GM23338 (cell line): ENCODE measurements at regions not wholly inside any gene's neighbourhood (a gene's known extent, or its start where the extent isn't known, plus 50 kb on each side); places are given as distances from the start of the nearest gene placed in this dataset.

Source experiments
- EZH2 ChIP-seq: fragments of 200-600 bp; sonication (generic); IDR thresholded peaks from one replicate; pipeline ENCODE4 v1.8.0; 2017; ENCODE audit warnings: antibody characterized with exemption, mild to moderate bottlenecking, low read depth; ENCODE audit not compliant: unreplicated experiment
- EZH2phosphoT487 ChIP-seq: fragments of 200-600 bp; sonication (generic); IDR thresholded peaks from one replicate; pipeline ENCODE4 v1.8.1; 2018; ENCODE audit warnings: antibody characterized with exemption; ENCODE audit not compliant: unreplicated experiment
- REST ChIP-seq: IDR thresholded peaks from one replicate; pipeline ENCODE4 v1.6.1; 2018; ENCODE audit warnings: antibody characterized with exemption; ENCODE audit not compliant: unreplicated experiment
- ZNF114 ChIP-seq: fragments of 250-450 bp; sonication (Bioruptor Pico); IDR thresholded peaks from 2 replicates; pipeline ENCODE4 v1.5.0; 2020; ENCODE audit warnings: mild to moderate bottlenecking, moderate library complexity
- TF ChIP-seq, protein P1 (sequence below), 2 experiments: fragments of 200-600 bp in 1 of 2; sonication (generic) in 1 of 2; conservative IDR thresholded peaks; 2 replicates each; pipeline versions ENCODE4 v1.5.1 to v1.6.1; 2016 to 2017; ENCODE audit warnings: antibody characterized with exemption in 2 of 2, low read depth in 2 of 2, mild to moderate bottlenecking in 2 of 2, moderate library complexity in 1 of 2
- TF ChIP-seq, protein P2 (sequence below): fragments of 250-450 bp; sonication (Bioruptor Pico); IDR thresholded peaks from 2 replicates; pipeline ENCODE4 v1.5.0; 2020; ENCODE audit warnings: mild to moderate bottlenecking, moderate library complexity

DNA sequence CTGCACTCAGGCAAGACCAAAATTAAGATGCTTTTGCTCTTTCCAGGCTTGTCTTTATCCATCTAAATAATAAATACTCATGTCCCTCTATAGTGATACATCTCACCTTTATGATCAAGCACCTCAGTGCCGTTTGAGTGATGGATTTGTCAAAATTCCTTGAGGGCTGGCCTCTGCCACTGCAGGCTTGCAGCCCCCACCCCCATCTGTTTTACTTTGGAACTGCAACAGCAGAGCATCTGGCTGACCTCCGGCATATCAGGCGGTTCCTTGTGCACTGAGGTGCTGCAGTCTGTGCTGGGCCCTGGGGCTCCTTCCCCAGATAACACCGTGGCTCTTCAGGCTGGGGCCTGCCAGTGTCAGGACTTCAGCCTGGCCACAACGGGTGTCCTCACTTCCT lies 386.9 kb downstream of the CDH26 start:
- TF ChIP-seq, protein P1, sequence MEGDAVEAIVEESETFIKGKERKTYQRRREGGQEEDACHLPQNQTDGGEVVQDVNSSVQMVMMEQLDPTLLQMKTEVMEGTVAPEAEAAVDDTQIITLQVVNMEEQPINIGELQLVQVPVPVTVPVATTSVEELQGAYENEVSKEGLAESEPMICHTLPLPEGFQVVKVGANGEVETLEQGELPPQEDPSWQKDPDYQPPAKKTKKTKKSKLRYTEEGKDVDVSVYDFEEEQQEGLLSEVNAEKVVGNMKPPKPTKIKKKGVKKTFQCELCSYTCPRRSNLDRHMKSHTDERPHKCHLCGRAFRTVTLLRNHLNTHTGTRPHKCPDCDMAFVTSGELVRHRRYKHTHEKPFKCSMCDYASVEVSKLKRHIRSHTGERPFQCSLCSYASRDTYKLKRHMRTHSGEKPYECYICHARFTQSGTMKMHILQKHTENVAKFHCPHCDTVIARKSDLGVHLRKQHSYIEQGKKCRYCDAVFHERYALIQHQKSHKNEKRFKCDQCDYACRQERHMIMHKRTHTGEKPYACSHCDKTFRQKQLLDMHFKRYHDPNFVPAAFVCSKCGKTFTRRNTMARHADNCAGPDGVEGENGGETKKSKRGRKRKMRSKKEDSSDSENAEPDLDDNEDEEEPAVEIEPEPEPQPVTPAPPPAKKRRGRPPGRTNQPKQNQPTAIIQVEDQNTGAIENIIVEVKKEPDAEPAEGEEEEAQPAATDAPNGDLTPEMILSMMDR (conservative IDR thresholded peaks at IDR 0.05; ENCODE audit: low read depth in 2 of 2): no peak
- no peak for TF ChIP-seq EZH2phosphoT487
- no peak for TF ChIP-seq REST
- no peak for TF ChIP-seq ZNF114 (CRISPR knock-in tag)
- TF ChIP-seq, protein P2, sequence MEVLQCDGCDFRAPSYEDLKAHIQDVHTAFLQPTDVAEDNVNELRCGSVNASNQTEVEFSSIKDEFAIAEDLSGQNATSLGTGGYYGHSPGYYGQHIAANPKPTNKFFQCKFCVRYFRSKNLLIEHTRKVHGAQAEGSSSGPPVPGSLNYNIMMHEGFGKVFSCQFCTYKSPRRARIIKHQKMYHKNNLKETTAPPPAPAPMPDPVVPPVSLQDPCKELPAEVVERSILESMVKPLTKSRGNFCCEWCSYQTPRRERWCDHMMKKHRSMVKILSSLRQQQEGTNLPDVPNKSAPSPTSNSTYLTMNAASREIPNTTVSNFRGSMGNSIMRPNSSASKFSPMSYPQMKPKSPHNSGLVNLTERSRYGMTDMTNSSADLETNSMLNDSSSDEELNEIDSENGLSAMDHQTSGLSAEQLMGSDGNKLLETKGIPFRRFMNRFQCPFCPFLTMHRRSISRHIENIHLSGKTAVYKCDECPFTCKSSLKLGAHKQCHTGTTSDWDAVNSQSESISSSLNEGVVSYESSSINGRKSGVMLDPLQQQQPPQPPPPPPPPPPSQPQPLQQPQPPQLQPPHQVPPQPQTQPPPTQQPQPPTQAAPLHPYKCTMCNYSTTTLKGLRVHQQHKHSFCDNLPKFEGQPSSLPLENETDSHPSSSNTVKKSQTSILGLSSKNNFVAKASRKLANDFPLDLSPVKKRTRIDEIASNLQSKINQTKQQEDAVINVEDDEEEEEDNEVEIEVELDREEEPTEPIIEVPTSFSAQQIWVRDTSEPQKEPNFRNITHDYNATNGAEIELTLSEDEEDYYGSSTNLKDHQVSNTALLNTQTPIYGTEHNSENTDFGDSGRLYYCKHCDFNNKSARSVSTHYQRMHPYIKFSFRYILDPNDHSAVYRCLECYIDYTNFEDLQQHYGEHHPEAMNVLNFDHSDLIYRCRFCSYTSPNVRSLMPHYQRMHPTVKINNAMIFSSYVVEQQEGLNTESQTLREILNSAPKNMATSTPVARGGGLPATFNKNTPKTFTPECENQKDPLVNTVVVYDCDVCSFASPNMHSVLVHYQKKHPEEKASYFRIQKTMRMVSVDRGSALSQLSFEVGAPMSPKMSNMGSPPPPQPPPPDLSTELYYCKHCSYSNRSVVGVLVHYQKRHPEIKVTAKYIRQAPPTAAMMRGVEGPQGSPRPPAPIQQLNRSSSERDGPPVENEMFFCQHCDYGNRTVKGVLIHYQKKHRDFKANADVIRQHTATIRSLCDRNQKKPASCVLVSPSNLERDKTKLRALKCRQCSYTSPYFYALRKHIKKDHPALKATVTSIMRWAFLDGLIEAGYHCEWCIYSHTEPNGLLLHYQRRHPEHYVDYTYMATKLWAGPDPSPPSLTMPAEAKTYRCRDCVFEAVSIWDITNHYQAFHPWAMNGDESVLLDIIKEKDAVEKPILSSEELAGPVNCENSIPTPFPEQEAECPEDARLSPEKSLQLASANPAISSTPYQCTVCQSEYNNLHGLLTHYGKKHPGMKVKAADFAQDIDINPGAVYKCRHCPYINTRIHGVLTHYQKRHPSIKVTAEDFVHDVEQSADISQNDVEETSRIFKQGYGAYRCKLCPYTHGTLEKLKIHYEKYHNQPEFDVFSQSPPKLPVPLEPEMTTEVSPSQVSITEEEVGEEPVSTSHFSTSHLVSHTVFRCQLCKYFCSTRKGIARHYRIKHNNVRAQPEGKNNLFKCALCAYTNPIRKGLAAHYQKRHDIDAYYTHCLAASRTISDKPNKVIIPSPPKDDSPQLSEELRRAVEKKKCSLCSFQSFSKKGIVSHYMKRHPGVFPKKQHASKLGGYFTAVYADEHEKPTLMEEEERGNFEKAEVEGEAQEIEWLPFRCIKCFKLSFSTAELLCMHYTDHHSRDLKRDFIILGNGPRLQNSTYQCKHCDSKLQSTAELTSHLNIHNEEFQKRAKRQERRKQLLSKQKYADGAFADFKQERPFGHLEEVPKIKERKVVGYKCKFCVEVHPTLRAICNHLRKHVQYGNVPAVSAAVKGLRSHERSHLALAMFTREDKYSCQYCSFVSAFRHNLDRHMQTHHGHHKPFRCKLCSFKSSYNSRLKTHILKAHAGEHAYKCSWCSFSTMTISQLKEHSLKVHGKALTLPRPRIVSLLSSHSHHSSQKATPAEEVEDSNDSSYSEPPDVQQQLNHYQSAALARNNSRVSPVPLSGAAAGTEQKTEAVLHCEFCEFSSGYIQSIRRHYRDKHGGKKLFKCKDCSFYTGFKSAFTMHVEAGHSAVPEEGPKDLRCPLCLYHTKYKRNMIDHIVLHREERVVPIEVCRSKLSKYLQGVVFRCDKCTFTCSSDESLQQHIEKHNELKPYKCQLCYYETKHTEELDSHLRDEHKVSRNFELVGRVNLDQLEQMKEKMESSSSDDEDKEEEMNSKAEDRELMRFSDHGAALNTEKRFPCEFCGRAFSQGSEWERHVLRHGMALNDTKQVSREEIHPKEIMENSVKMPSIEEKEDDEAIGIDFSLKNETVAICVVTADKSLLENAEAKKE (CRISPR knock-in tag): no peak
- no peak for TF ChIP-seq EZH2
